H1 (cell line): ENCODE measurements at regions not wholly inside any gene's neighbourhood (a gene's known extent, or its start where the extent isn't known, plus 50 kb on each side); places are given as distances from the start of the nearest gene placed in this dataset.

Source experiments
- CTCF ChIA-PET: fragments of 300-600 bp; sonication (Branson Sonifier 250); formaldehyde crosslinking; loops from one replicate; lab custom pipeline; 2021; ENCODE audit not compliant: partially characterized antibody; lab: Charles Lee
- POLR2A ChIA-PET: fragments of 300-600 bp; sonication (Branson Sonifier 250); formaldehyde crosslinking; loops from one replicate; lab custom pipeline; 2021; ENCODE audit warnings: inconsistent platforms; ENCODE audit not compliant: partially characterized antibody; lab: Charles Lee
- DNase-seq, 2 experiments: peaks; one replicate each; pipeline versions ENCODE4 v3.0.0 to v3.0.0-alpha.2; 2010 to 2022; ENCODE audit warnings: low spot score in 2 of 2, low read depth in 1 of 2, mixed read lengths in 1 of 2
- FAIRE-seq: peaks from 2 replicates; lab custom pipeline; 2011; peaks lifted over from hg19 to GRCh38; lab: Jason Lieb, UNC
- H2AFZ ChIP-seq: 2 replicates; pipeline ENCODE4 v1.8.1; 2012; ENCODE audit warnings: low read length, inconsistent platforms
- H2AK5ac ChIP-seq: 2 replicates; pipeline ENCODE4 v1.6.1; 2013; ENCODE audit warnings: low read depth, low read length
- H2BK120ac ChIP-seq: replicated peaks from 2 replicates; pipeline ENCODE3; 2013; ENCODE audit warnings: low read depth, low read length, inconsistent platforms
- H2BK12ac ChIP-seq: 2 replicates; pipeline ENCODE4 v1.6.1; 2013; ENCODE audit warnings: low read depth, low read length
- H2BK15ac ChIP-seq: 2 replicates; pipeline ENCODE4 v1.6.1; 2013; ENCODE audit warnings: low read length
- H2BK20ac ChIP-seq: 2 replicates; pipeline ENCODE4 v1.6.1; 2013; ENCODE audit warnings: low read length
- H2BK5ac ChIP-seq: 2 replicates; pipeline ENCODE4 v1.6.1; 2013; ENCODE audit warnings: low read depth, low read length
- H3K14ac ChIP-seq: 2 replicates; pipeline ENCODE4 v1.6.1; 2013; ENCODE audit warnings: inconsistent platforms; ENCODE audit not compliant: insufficient read length
- H3K18ac ChIP-seq: 2 replicates; pipeline ENCODE4 v1.6.1; 2013; ENCODE audit warnings: low read length; ENCODE audit errors: extremely low read depth
- H3K23ac ChIP-seq: 2 replicates; pipeline ENCODE4 v1.6.1; 2013; ENCODE audit warnings: inconsistent platforms; ENCODE audit not compliant: insufficient read length
- H3K23me2 ChIP-seq: 2 replicates; pipeline ENCODE4 v1.6.1; 2013; ENCODE audit warnings: low read depth, low read length
- H3K27ac ChIP-seq: 2 replicates; pipeline ENCODE4 v1.6.1; 2011; ENCODE audit warnings: low read depth, low read length, inconsistent platforms
- H3K27me3 ChIP-seq, 4 experiments: replicated peaks in 1 of 4; 1 replicate in 1 of 4; 2 replicates in 3 of 4; pipeline versions ENCODE4 v1.6.1 to v1.8.1; 2011 to 2013; ENCODE audit warnings: low read length in 3 of 4, mild to moderate bottlenecking in 3 of 4, inconsistent platforms in 2 of 4, mixed read lengths in 2 of 4, moderate library complexity in 1 of 4; ENCODE audit not compliant: control insufficient read depth in 3 of 4, insufficient read depth in 3 of 4; ENCODE audit errors: extremely low read depth in 1 of 4
- H3K36me3 ChIP-seq, 4 experiments: 2 replicates each; pipeline versions ENCODE4 v1.6.1 to v1.8.1; 2011 to 2013; ENCODE audit warnings: mild to moderate bottlenecking in 4 of 4, low read length in 3 of 4, moderate library complexity in 2 of 4, control low read depth in 1 of 4, inconsistent platforms in 1 of 4; ENCODE audit not compliant: insufficient read depth in 4 of 4, control insufficient read depth in 2 of 4
- H3K4ac ChIP-seq: replicated peaks from 2 replicates; pipeline ENCODE3; 2013; ENCODE audit warnings: low read length, low read depth, mixed read lengths, inconsistent platforms; ENCODE audit not compliant: insufficient read length
- H3K4me1 ChIP-seq, 4 experiments: replicated peaks in 1 of 4; 1 replicate in 1 of 4; 2 replicates in 3 of 4; pipeline versions ENCODE4 v1.6.1 to v1.8.1; 2011 to 2013; ENCODE audit warnings: low read length in 3 of 4, inconsistent platforms in 2 of 4, mixed read lengths in 1 of 4; ENCODE audit not compliant: insufficient read depth in 4 of 4, control insufficient read depth in 3 of 4
- H3K4me2 ChIP-seq, 2 experiments: 2 replicates each; pipeline versions ENCODE4 v1.6.1 to v1.8.1; 2011 to 2013; ENCODE audit warnings: low read depth in 2 of 2, low read length in 2 of 2, control low read depth in 1 of 2, inconsistent platforms in 1 of 2, mild to moderate bottlenecking in 1 of 2; ENCODE audit not compliant: insufficient read depth in 1 of 2
- H3K4me3 ChIP-seq, 4 experiments: fragments of 200-600, 300-600 bp in 1 of 4; sonication (generic), shearing (Covaris generic), sonication (Bioruptor Twin) in 1 of 4; 2 replicates each; pipeline versions ENCODE4 v1.5.1 to v1.8.1; 2011 to 2016; ENCODE audit warnings: low read length in 4 of 4, low read depth in 3 of 4, control low read depth in 2 of 4, inconsistent platforms in 2 of 4, mild to moderate bottlenecking in 2 of 4, mixed read lengths in 1 of 4, moderate library complexity in 1 of 4; ENCODE audit not compliant: insufficient read depth in 2 of 4; ENCODE audit errors: extremely low read depth in 1 of 4
- H3K56ac ChIP-seq: replicated peaks from 2 replicates; pipeline ENCODE3; 2013; ENCODE audit warnings: low read depth, mild to moderate bottlenecking, mixed read lengths, low read length, inconsistent platforms; ENCODE audit not compliant: insufficient read length
- H3K79me1 ChIP-seq: 2 replicates; pipeline ENCODE4 v1.6.1; 2013; ENCODE audit warnings: low read depth, low read length, control low read depth
- H3K79me2 ChIP-seq, 2 experiments: 2 replicates each; pipeline versions ENCODE4 v1.6.1 to v1.8.1; 2012 to 2013; ENCODE audit warnings: low read length in 2 of 2, mild to moderate bottlenecking in 2 of 2, inconsistent platforms in 1 of 2; ENCODE audit not compliant: insufficient read depth in 2 of 2, control insufficient read depth in 1 of 2
- H3K9ac ChIP-seq, 4 experiments: replicated peaks in 1 of 4; 1 replicate in 1 of 4; 2 replicates in 3 of 4; pipeline versions ENCODE4 v1.6.1 to v1.8.1; 2011 to 2013; ENCODE audit warnings: low read depth in 3 of 4, low read length in 3 of 4, control low read depth in 2 of 4, mild to moderate bottlenecking in 2 of 4, moderate library complexity in 2 of 4, inconsistent platforms in 1 of 4; ENCODE audit errors: extremely low read depth in 1 of 4
- H3K9me3 ChIP-seq, 2 experiments: 2 replicates each; pipeline versions ENCODE4 v1.6.1 to v1.8.1; 2012 to 2013; ENCODE audit warnings: mild to moderate bottlenecking in 2 of 2, moderate library complexity in 2 of 2, control low read depth in 1 of 2, inconsistent platforms in 1 of 2, low read depth in 1 of 2, low read length in 1 of 2, mixed read lengths in 1 of 2; ENCODE audit not compliant: insufficient read depth in 2 of 2
- H4K20me1 ChIP-seq, 2 experiments: replicated peaks in 1 of 2; 2 replicates each; pipeline versions ENCODE3 to v1.8.1; 2011 to 2013; ENCODE audit warnings: inconsistent platforms in 2 of 2, low read length in 2 of 2, mild to moderate bottlenecking in 1 of 2; ENCODE audit not compliant: insufficient read depth in 2 of 2, control insufficient read depth in 1 of 2
- H4K5ac ChIP-seq: 2 replicates; pipeline ENCODE4 v1.6.1; 2013; ENCODE audit warnings: low read length, low read depth, mixed read lengths, inconsistent platforms; ENCODE audit not compliant: insufficient read length
- H4K8ac ChIP-seq: 2 replicates; pipeline ENCODE4 v1.8.0; 2013; ENCODE audit warnings: mild to moderate bottlenecking, moderate library complexity, low read length, inconsistent platforms; ENCODE audit not compliant: insufficient read depth; ENCODE audit errors: extremely low read depth
- H4K91ac ChIP-seq: replicated peaks from 2 replicates; pipeline ENCODE3; 2013; ENCODE audit warnings: low read length, mixed read lengths, inconsistent platforms; ENCODE audit not compliant: insufficient read length
- CHD1 ChIP-seq: IDR thresholded peaks from 2 replicates; pipeline ENCODE4 v1.6.1; 2012; ENCODE audit warnings: low read depth, low read length, improper control_type of control experiment
- CTCF ChIP-seq, 3 experiments: IDR thresholded peaks; 1 replicate in 2 of 3; 2 replicates in 1 of 3; pipeline versions ENCODE4 v1.5.1 to v1.6.1; 2011; ENCODE audit warnings: low read length in 3 of 3, mild to moderate bottlenecking in 3 of 3, inconsistent platforms in 2 of 3, low read depth in 1 of 3, moderate library complexity in 1 of 3; ENCODE audit not compliant: insufficient read depth in 1 of 3; ENCODE audit errors: control extremely low read depth in 1 of 3
- WGBS, 2 experiments: shearing (Covaris generic) in 1 of 2; methylation state at CpG; one replicate each; pipeline versions ENCODE4 v1.1.6 to v1.1.7; 2013 to 2015; ENCODE audit warnings: low lambda C conversion rate in 2 of 2, mixed read lengths in 2 of 2, inconsistent platforms in 1 of 2, low coverage in 1 of 2, missing lambda C conversion rate in 1 of 2; ENCODE audit not compliant: insufficient replicate concordance in 2 of 2, insufficient coverage in 1 of 2, insufficient read length in 1 of 2; ENCODE audit errors: extremely low coverage in 1 of 2, missing lambda C conversion rate in 1 of 2; 5-methylcytosine and 5-hydroxymethylcytosine counted together

- no peak overlapping the region for H3K56ac ChIP-seq
- H2BK120ac ChIP-seq = no peak overlapping the region
- POLR2A ChIA-PET = no interaction called here
- H3K4ac ChIP-seq = no peak overlapping the region
- H3K79me1 ChIP-seq = no peaks in the 10 kb centered on the region
- no peak overlapping the region for H2BK12ac ChIP-seq
- no peaks in the 10 kb centered on the region for H3K4me1 ChIP-seq
- H2BK20ac ChIP-seq = no peak overlapping the region
- H3K4me2 ChIP-seq = no peak overlapping the region
- no peak overlapping the region for H2BK5ac ChIP-seq
- no peak overlapping the region for H2BK15ac ChIP-seq
- no peak overlapping the region for H3K14ac ChIP-seq
- H3K18ac ChIP-seq = no peak overlapping the region
- H4K8ac ChIP-seq = no peak overlapping the region
- H3K36me3 ChIP-seq = no peaks in the 10 kb centered on the region
- H4K5ac ChIP-seq = no peak overlapping the region
- H3K27me3 ChIP-seq = no peaks in the 10 kb centered on the region
- no peak overlapping the region for H2AK5ac ChIP-seq
- FAIRE-seq (no peak), DNase-seq (no peak)
- H3K9ac ChIP-seq = no peak overlapping the region
- no peak overlapping the region for H4K91ac ChIP-seq
- H3K23ac ChIP-seq = no peak overlapping the region
- H3K79me2 ChIP-seq = no peaks in the 10 kb centered on the region
- H4K20me1 ChIP-seq = no peaks in the 10 kb centered on the region
- no peak overlapping the region for H2AFZ ChIP-seq
- H3K27ac ChIP-seq = no peak overlapping the region
- 91% methylated on average over 6 of the region's 6 CpGs; no CpG with 5 or more reads in 1 of the 2 experiments for WGBS, 2 experiments
- no peak overlapping the region for H3K4me3 ChIP-seq
- CTCF ChIA-PET = interaction anchor here (1.1 to 1.7 kb wide), 2 partner anchors 8 to 15 kb away, joined by 3 to 6 read pairs; no protein-coding TSS in a partner anchor
- TF ChIP-seq CHD1 (no peak), CTCF (IDR thresholded peaks at IDR 0.05; ENCODE audit: control extremely low read depth in 1 of 3, insufficient read depth in 1 of 3, low read depth in 1 of 3, low read length in 3 of 3) (peak in 1 of 3 experiments; percentile 10; a peak in 1 of 4 replicates)
- peaks cover 4 to 9% of the 10 kb centered on the region in 2 experiments; a peak in 3 of 4 replicates for H3K9me3 ChIP-seq
- H3K23me2 ChIP-seq = no peaks in the 10 kb centered on the region
Observed at GRCh38 chr4:180550106-180550505, 1693.1 kb upstream of the TENM3 start.
